ENCODE measurements at regions not wholly inside any gene's neighbourhood (a gene's known extent, or its start where the extent isn't known, plus 50 kb on each side); places are given as distances from the start of the nearest gene placed in this dataset.

- no peak overlapping the region for H3K4me3 ChIP-seq (ENCODE audit: control insufficient read depth, low read depth, low read length)
- TF ChIP-seq CTCF (conservative IDR thresholded peaks at IDR 0.05; ENCODE audit: control insufficient read depth, insufficient read depth, low read depth, low read length): no peak
- DNase-seq (ENCODE audit: low read depth): no peak
Measured at GRCh38 chrX:98407584-98407983, 1523.9 kb downstream of the RPA4 start.

GRCh38 chrX:98409867-98410266, 1526.2 kb downstream of the RPA4 start:
- DNase-seq (ENCODE audit: low read depth): no peak
- no peak for TF ChIP-seq CTCF (conservative IDR thresholded peaks at IDR 0.05; ENCODE audit: control insufficient read depth, insufficient read depth, low read depth, low read length)
- no peak overlapping the region for H3K4me3 ChIP-seq (ENCODE audit: control insufficient read depth, low read depth, low read length)

GRCh38 chrX:98412058-98412457, 1528.3 kb downstream of the RPA4 start:
- no peak for DNase-seq (ENCODE audit: low read depth)
- no peak overlapping the region for H3K4me3 ChIP-seq (ENCODE audit: control insufficient read depth, low read depth, low read length)
- no peak for TF ChIP-seq CTCF (conservative IDR thresholded peaks at IDR 0.05; ENCODE audit: control insufficient read depth, insufficient read depth, low read depth, low read length)

GRCh38 chrX:98422536-98422935, 1538.8 kb downstream of the RPA4 start:
- no peak overlapping the region for H3K4me3 ChIP-seq (ENCODE audit: control insufficient read depth, low read depth, low read length)
- no peak for TF ChIP-seq CTCF (conservative IDR thresholded peaks at IDR 0.05; ENCODE audit: control insufficient read depth, insufficient read depth, low read depth, low read length)
- DNase-seq (ENCODE audit: low read depth): no peak

- no peak overlapping the region for H3K4me3 ChIP-seq (ENCODE audit: control insufficient read depth, low read depth, low read length)
- no peak for DNase-seq (ENCODE audit: low read depth)
- TF ChIP-seq CTCF (conservative IDR thresholded peaks at IDR 0.05; ENCODE audit: control insufficient read depth, insufficient read depth, low read depth, low read length): no peak
Measured at GRCh38 chrX:98432413-98432812, 1548.7 kb downstream of the RPA4 start.

- H3K4me3 ChIP-seq (ENCODE audit: control insufficient read depth, low read depth, low read length): no peak overlapping the region
- TF ChIP-seq CTCF (conservative IDR thresholded peaks at IDR 0.05; ENCODE audit: control insufficient read depth, insufficient read depth, low read depth, low read length): no peak
- DNase-seq (ENCODE audit: low read depth): no peak
Measured at GRCh38 chrX:98448524-98448923, 1564.8 kb downstream of the RPA4 start.

GRCh38 chrX:98452456-98452855, 1568.7 kb downstream of the RPA4 start:
- TF ChIP-seq CTCF (conservative IDR thresholded peaks at IDR 0.05; ENCODE audit: control insufficient read depth, insufficient read depth, low read depth, low read length): no peak
- no peak for DNase-seq (ENCODE audit: low read depth)
- H3K4me3 ChIP-seq (ENCODE audit: control insufficient read depth, low read depth, low read length): no peak overlapping the region
